ENCODE measurements at regions not wholly inside any gene's neighbourhood (a gene's known extent, or its start where the extent isn't known, plus 50 kb on each side); places are given as distances from the start of the nearest gene placed in this dataset.

GRCh38 chr6:27592481-27593199 is 119.7 kb upstream of the ZNF184 start (continued):
- TF ChIP-seq HNF1B (CRISPR knock-in tag; IDR thresholded peaks at IDR 0.05) (peak; percentile 82), USF2 (IDR thresholded peaks at IDR 0.05; ENCODE audit: low read depth, low read length) (no peak), USF2 (CRISPR knock-in tag; IDR thresholded peaks at IDR 0.05; ENCODE audit: borderline replicate concordance) (no peak), PPARG (CRISPR knock-in tag; conservative IDR thresholded peaks at IDR 0.05) (peak; percentile 75), TFAP4 (IDR thresholded peaks at IDR 0.05; ENCODE audit: borderline replicate concordance, low read depth) (peak; percentile 96), PREB (CRISPR knock-in tag; IDR thresholded peaks at IDR 0.05) (no peak), THRA (CRISPR knock-in tag; IDR thresholded peaks at IDR 0.05; ENCODE audit: borderline replicate concordance) (peak; percentile 71; the same call in 1 of the 2 replicates), ZNF563 (CRISPR knock-in tag; IDR thresholded peaks at IDR 0.05) (no peak), GMEB1 (CRISPR knock-in tag; IDR thresholded peaks at IDR 0.05; ENCODE audit: borderline replicate concordance) (no peak), SYNCRIP (IDR thresholded peaks at IDR 0.05; ENCODE audit: insufficient read depth, low read depth, low read length) (no peak), HNF1A (IDR thresholded peaks at IDR 0.05; ENCODE audit: low read depth) (0 out of 2 replicates have a peak, but pooled peaks have one; percentile 53), HNF1A (CRISPR knock-in tag; IDR thresholded peaks at IDR 0.05; ENCODE audit: borderline replicate concordance) (no peak), MLX (CRISPR knock-in tag; IDR thresholded peaks at IDR 0.05) (peak; percentile 69), SRF (IDR thresholded peaks at IDR 0.05; ENCODE audit: low read depth, low read length) (no peak)

All from HepG2 (cell line).